HG02798 (cell line): ENCODE measurements at regions not wholly inside any gene's neighbourhood (a gene's known extent, or its start where the extent isn't known, plus 50 kb on each side); places are given as distances from the start of the nearest gene placed in this dataset.

Experiments
- ATAC-seq: cut with Tn5 transposase; IDR thresholded peaks from one replicate; pipeline ENCODE4 v1.9.1; 2021; ENCODE audit warnings: mild to moderate bottlenecking; ENCODE audit not compliant: unreplicated experiment, poor library complexity

- ATAC-seq = no peak
Observed at GRCh38 chr12:77640356-77640755, 190.3 kb upstream of the NAV3 start.

DNA sequence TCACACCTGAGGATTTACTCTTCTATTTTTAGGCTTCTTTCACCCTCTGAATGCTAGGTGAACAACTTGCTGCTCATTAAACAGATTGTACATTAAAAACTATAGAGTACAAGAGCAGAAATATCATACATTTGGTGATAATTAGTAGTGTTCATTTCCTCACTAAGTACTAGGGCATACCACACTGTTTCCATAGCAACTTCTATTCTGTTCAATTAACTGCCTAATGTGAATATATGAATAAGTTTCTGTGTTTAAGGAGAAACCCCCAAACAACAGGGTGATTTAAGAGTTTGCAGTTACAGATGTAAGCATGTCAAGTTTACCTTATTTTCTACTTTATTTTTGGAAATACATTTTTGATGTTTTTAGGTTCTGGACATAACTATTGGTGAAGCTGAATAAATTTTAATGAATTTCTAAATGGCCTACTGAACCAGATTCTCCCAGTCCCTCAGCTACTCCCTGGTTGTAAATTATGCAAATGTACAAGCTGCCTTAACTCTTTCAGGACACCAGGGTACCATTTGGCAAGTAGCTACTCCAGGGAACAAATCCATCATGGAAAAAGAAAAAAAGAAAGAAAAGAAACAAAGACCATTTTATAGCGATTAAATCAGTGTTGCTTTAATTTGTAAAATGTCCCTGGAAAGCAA is 199.8 kb upstream of the NAV3 start:
- no peak for ATAC-seq

DNA sequence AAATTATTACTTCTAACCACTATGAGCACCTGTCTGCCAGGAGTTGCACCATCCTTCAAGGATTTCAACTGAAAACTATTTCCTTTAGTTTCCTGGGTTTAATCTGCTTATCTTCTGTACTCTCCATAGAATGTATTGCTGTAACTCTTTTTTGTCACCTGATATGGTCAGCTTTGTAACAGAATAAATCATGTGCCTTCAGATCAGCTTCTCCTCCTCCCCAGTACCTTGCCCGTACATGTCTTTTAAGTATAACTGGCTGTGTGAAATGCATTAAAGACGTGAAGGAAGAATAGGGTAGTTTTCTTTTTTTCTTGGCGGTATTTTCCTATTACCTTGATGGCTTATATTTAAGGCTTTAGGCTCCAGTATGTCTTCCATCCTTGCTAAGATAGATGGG is 200.3 kb upstream of the NAV3 start:
- ATAC-seq = no peak

- ATAC-seq = no peak
Observed at GRCh38 chr12:77629141-77629540, 201.6 kb upstream of the NAV3 start.

DNA sequence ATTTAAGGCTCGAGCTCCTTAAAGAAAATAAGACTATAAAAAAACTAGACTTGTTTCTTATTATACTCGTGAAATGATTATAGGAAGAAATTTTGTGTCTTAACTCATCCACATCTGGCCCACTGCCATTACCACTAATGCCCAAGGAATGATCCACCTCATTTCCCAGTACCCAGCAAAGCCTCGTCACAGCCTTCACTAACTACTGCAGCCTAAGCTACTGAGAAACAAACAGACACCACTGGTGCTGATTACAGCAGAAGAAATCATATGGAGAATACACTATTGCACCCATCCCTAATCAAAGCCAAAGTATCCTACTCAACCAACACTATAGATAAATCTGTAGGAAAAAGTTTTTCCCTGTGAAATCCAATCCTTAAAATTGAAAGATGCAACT is 205.3 kb upstream of the NAV3 start:
- ATAC-seq = no peak

DNA sequence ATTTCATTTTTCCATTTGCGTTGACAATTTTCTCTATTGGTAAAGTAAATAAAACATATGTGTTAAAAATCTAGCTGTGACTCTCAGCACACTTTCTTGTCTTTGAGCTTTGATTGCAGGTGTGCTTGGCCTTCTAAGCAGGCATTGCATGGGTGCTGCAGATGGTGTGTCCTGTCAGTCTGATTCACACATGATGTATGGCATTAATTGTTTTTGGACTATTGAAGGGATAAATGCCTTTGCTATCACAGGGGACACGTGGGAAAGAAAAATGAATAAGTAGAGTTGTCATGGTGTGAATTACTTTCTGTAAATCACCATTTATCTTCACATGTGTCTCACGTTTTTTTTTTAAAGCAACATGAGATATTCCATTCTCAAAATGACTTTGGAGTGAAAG is 211.3 kb upstream of the NAV3 start:
- no peak for ATAC-seq

DNA sequence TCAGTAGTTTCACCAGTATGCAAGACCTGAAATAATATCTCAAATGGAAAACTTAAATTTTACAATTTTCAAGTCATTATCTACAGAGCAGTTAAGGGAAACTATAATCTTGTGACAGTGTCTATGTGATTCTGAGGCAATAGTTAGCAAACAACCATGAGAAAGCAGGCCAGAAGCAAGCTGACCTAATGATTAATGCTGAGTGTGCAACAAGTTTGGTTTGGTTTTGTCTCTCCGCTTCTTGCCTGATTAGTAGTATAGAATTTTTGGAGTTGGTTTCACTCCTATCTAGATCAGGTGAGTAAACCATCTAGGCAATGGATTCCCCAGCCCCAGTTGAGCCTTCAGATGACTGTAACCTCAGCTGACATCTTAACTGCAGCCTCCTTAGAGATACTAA is 212.9 kb upstream of the NAV3 start:
- ATAC-seq = no peak

DNA sequence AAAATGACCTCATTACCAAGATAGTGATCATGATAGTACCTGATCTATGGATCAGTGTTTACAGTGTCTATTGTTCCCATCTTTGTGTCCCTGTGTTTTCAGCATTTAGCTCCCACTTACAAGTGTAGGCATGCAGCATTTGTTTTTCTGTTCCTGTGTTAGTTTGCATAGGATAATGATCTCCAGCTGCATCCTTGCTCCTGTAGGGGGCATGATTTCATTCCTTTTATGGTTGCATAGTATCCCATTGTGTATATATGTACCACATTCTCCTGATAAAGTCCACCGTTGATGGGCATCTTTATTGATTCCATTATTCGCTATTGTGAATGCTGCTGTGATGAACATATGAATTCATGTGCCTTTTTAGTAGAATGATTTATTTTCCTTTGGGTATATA is 215.4 kb upstream of the NAV3 start:
- ATAC-seq = no peak

- no peak for ATAC-seq
Observed at GRCh38 chr12:77613411-77613810, 217.3 kb upstream of the NAV3 start.

DNA sequence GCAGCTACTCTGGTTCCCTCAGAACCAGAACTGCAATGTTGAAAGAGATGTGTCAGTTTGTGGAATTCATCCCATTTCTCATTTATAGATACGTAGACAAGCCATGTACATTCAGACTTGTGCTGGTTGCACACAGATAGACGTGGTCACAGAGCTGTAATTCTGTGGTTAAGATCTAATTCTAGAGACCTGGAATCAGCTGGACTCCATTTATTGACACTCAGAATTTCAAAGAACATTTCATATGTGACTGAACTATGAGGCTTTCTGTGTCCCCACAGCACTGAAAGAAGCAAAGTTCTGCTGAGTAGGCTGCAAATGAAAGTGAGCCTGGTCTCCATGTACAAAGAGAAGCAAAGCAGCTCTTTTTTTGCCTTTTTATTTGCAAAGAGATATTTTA is 220.2 kb upstream of the NAV3 start:
- no peak for ATAC-seq

DNA sequence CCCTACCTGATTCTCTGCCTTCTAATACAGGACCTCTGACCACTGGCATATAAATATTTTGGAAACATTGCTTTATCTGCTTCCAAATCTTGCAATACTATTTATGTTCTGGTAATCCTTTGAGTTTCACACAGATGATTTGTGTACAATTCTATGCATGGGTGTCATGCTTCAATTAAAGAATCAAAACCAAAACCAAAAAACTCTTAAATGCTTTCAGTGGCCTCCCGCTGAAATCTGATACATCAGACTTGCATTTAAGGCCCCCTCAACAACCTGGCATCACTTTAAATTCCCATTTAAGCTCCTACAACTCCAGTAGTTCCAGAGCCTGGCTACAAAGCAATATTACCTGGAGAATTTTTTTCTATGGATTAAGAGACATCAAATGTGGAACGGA is 221.7 kb upstream of the NAV3 start:
- peak; percentile 36 for ATAC-seq

- ATAC-seq = no peak
Observed at GRCh38 chr12:77608271-77608824, 222.3 kb upstream of the NAV3 start.

DNA sequence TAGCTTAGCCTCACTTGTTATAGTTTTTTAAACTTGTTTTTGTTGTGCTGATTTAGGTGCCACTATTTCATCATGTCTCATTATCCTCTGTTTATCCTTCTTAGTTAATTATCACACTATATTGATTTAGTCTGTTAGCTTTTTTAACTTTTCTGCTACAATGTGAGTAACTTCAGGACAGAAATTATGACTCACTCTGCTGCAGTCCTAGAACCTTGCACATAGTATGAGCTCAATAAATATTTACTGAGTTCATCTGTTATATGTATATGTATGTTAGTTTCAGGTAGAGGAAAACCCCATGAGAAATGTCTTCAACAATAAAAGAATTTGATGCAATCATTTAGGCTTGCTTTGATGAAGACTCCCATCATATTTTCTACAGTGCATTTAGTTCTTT is 224.3 kb upstream of the NAV3 start:
- no peak for ATAC-seq

DNA sequence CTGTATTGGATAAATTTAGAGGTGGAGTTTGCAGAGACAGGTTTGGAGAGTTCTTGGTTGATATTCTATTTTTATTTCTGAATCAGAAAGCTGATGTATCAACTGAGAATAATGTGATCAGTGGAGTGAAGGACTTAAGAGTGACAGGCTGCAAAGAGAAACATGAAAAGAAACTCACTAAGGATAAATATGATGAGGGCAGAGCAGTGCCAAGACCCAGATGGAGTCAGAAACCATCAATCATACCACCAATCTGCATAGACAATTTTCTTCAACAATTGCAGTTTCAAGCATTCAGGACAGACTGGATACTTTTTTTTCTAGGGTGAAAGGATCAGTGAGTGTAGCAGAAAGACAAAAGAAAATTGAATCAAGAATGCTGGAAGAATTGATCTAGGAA is 226.7 kb upstream of the NAV3 start:
- no peak for ATAC-seq

DNA sequence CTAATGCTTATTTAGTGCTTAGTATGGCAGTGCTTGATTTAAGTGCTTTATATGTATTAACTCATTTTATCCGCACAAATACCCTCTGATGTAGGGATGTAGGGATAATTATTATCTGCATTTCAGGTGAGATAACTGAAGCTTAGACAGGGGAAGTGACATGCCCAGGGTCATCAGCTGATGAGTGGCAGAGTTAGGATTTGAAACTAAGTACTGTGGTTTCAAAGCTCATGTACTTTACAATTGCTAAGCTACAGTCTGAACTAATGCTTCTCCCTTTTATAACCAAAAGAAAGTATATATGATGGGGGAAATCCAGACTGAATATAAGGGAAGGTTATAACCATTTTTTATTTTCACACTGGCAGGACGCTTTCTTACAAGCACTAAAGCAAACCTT is 229.6 kb upstream of the NAV3 start:
- ATAC-seq = peak; percentile 40

GRCh38 chr12:77600468-77600843 is 230.2 kb upstream of the NAV3 start:
- peak; percentile 6 for ATAC-seq

- peak; percentile 69 for ATAC-seq
Observed at GRCh38 chr12:77599782-77600467, 230.8 kb upstream of the NAV3 start.

- ATAC-seq = no peak
Observed at GRCh38 chr12:77594366-77594765, 236.3 kb upstream of the NAV3 start.

GRCh38 chr12:77592836-77593235 is 237.9 kb upstream of the NAV3 start:
- no peak for ATAC-seq

DNA sequence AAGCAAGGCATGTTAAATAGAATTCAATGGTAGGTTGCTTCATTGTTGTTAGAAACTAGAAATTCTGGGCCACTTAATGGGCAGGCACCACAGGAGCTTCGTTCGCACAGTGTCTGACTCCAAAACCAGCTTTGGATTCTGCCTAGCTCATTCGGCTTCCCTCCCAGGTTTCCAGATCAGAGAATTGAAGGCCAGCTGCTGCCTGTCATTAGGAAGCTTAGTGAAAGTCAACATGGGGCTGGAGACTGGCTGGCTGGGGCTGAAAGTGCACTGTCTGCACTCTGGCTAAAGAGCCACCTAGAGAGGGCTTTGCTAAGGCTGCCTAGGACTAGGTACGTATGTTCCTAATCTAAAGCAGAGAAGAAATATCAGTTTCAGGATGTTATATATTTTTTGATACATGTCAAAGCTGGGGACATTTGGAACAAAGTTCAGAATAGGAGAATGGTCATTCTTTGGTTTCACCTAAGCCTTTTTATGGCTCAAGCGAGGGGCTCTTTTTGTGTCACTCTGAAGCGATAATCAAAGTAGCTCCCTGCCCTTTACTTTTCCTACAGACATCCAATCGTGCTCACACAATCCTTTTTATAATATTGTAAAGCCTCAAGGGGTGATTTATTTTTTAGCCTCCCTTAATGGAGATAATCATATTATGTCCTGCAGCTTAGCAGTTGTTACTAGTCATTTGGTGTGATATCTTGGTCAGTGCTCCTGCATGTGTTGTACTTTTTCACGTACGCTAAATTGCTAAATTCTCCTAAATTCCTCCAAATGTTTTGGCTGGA is 238.5 kb upstream of the NAV3 start:
- ATAC-seq = no peak

- no peak for ATAC-seq
Observed at GRCh38 chr12:77590306-77590705, 240.4 kb upstream of the NAV3 start.
